Skeletal muscle satellite cell (primary cell): ENCODE measurements at regions not wholly inside any gene's neighbourhood (a gene's known extent, or its start where the extent isn't known, plus 50 kb on each side); places are given as distances from the start of the nearest gene placed in this dataset.

Source experiments
- H3K27me3 ChIP-seq: 2 replicates; pipeline ENCODE4 v1.7.0; 2013; ENCODE audit warnings: low read length; ENCODE audit not compliant: control insufficient read depth, insufficient read depth
- H3K36me3 ChIP-seq: 2 replicates; pipeline ENCODE4 v1.7.0; 2013; ENCODE audit warnings: mild to moderate bottlenecking, control low read depth, low read length; ENCODE audit not compliant: insufficient read depth
- H3K4me1 ChIP-seq: 2 replicates; pipeline ENCODE4 v1.7.0; 2013; ENCODE audit warnings: low read length; ENCODE audit not compliant: control insufficient read depth, insufficient read depth
- H3K4me2 ChIP-seq: 2 replicates; pipeline ENCODE4 v1.7.0; 2013; ENCODE audit warnings: mild to moderate bottlenecking, low read length
- H3K4me3 ChIP-seq: 2 replicates; pipeline ENCODE4 v1.7.0; 2013; ENCODE audit warnings: low read length
- H3K9ac ChIP-seq: 2 replicates; pipeline ENCODE4 v1.7.0; 2013; ENCODE audit warnings: mild to moderate bottlenecking, low read depth, low read length, moderate library complexity
- H3K9me3 ChIP-seq: replicated peaks from 2 replicates; pipeline ENCODE4 v1.7.0; 2013; ENCODE audit warnings: mild to moderate bottlenecking, control low read depth, low read length

DNA sequence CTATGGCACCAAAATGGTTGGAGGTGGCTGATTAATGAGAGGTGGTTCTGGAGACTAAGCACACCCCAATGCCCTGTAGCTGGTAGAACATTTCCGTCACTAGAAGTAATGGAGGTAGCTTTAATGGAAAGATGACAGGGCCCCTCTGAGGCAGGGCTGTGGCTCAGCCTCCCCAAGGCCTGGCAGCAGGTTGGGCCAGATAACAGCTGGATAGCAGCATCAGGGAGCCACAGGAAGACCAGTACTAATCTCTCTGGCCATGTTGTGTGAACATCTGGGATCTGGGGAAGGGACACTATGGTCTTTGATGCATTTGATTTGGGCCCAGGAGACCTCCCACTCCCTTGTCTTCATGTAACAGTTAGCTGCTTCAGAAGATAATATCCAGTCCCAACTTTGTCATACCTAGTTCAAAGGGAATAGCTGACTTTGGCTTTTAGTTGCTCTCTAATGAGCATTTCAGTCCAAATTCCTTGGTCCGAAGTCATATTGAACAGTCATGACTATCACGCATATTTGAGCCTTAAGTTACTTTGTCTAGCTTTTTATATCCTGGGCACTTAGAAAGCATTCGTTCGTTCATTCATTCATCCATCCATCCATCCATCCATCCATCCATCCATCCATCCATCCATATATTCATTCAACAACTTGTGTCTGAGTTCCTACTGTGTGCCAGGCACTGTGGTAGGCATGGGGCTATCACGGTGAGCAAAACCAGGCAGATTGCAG lies 53.0 kb upstream of the LMO2 start:
- no peak overlapping the region for H3K4me3 ChIP-seq
- peaks cover 12% of the 10 kb centered on the region for H3K27me3 ChIP-seq
- no peaks in the 10 kb centered on the region for H3K9me3 ChIP-seq
- H3K36me3 ChIP-seq: no peaks in the 10 kb centered on the region
- peaks cover 23% of the 10 kb centered on the region for H3K4me1 ChIP-seq
- no peak overlapping the region for H3K9ac ChIP-seq
- H3K4me2 ChIP-seq: no peak overlapping the region

DNA sequence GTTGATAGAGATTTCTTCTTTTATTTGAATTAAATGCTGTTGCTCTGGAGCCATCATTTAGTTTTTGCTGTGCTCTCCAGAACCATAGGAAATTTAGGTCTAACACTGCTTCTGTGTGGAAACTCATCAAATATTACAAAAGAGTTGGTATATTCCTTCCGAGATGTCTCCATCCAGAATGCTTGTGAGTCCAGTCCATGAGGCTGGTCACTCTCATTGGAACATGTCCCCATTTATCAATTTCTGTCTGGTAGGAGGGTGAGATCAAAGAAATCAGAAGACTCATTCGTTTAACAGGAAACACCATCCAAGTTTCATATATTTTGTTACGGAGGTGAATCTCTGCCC lies 52.4 kb upstream of the LMO2 start:
- peaks cover 6% of the 10 kb centered on the region for H3K27me3 ChIP-seq
- no peak overlapping the region for H3K4me2 ChIP-seq
- H3K9me3 ChIP-seq: no peaks in the 10 kb centered on the region
- H3K9ac ChIP-seq: no peak overlapping the region
- H3K4me1 ChIP-seq: peaks cover 23% of the 10 kb centered on the region
- H3K36me3 ChIP-seq: no peaks in the 10 kb centered on the region
- no peak overlapping the region for H3K4me3 ChIP-seq

GRCh38 chr11:33942954-33943353 lies 51.1 kb upstream of the LMO2 start:
- Histone ChIP-seq H3K4me3 (no peak overlapping the region), H3K9me3 (no peaks in the 10 kb centered on the region), H3K27me3 (no peaks in the 10 kb centered on the region), H3K4me1 (peaks cover 23% of the 10 kb centered on the region), H3K36me3 (no peaks in the 10 kb centered on the region), H3K4me2 (peak overlapping the region; percentile 19), H3K9ac (no peak overlapping the region)

GRCh38 chr11:33941637-33942160 lies 49.8 kb upstream of the LMO2 start:
- H3K27me3 ChIP-seq: no peaks in the 10 kb centered on the region
- H3K36me3 ChIP-seq: no peaks in the 10 kb centered on the region
- peak overlapping the region; percentile 23 for H3K4me2 ChIP-seq
- H3K9ac ChIP-seq: no peak overlapping the region
- no peaks in the 10 kb centered on the region for H3K9me3 ChIP-seq
- H3K4me3 ChIP-seq: no peak overlapping the region
- peaks cover 23% of the 10 kb centered on the region for H3K4me1 ChIP-seq
